SK-N-SH treated with all-trans-retinoic acid at 6 μM for 48 hours (cell line): ENCODE measurements at regions not wholly inside any gene's neighbourhood (a gene's known extent, or its start where the extent isn't known, plus 50 kb on each side); places are given as distances from the start of the nearest gene placed in this dataset.

Experiments
- ARNTL ChIP-seq: fragments of 450-650 bp; formaldehyde crosslinking; IDR thresholded peaks from 2 replicates; pipeline ENCODE4 v1.5.0; 2020; ENCODE audit warnings: low read depth, mild to moderate bottlenecking, moderate library complexity, borderline replicate concordance
- BACH2 ChIP-seq: fragments of 250-450 bp; sonication (Bioruptor Pico); IDR thresholded peaks from 2 replicates; pipeline ENCODE4 v1.9.0; 2021; ENCODE audit warnings: mild to moderate bottlenecking, borderline replicate concordance
- CREB5 ChIP-seq: fragments of 250-450 bp; sonication (Bioruptor Pico); IDR thresholded peaks from 2 replicates; pipeline ENCODE4 v1.5.1; 2020; ENCODE audit warnings: low read depth, mild to moderate bottlenecking, moderate library complexity
- ESRRG ChIP-seq: fragments of 250-450 bp; sonication (Bioruptor Pico); IDR thresholded peaks from 2 replicates; pipeline ENCODE4 v1.6.1; 2021; ENCODE audit warnings: mild to moderate bottlenecking
- ISL1 ChIP-seq: fragments of 250-450 bp; sonication (Bioruptor Pico); IDR thresholded peaks from 2 replicates; pipeline ENCODE4 v2.1.2; 2022; ENCODE audit warnings: mild to moderate bottlenecking, moderate library complexity
- PATZ1 ChIP-seq: fragments of 250-450 bp; sonication (Bioruptor Pico); IDR thresholded peaks from 2 replicates; pipeline ENCODE4 v1.8.0; 2020; ENCODE audit warnings: mild to moderate bottlenecking, moderate library complexity, borderline replicate concordance
- POU6F1 ChIP-seq: fragments of 250-450 bp; sonication (Bioruptor Pico); IDR thresholded peaks from 2 replicates; pipeline ENCODE4 v1.8.0; 2021; ENCODE audit warnings: low read depth, mild to moderate bottlenecking, moderate library complexity, borderline replicate concordance
- RARB ChIP-seq: fragments of 250-450 bp; sonication (Bioruptor Pico); IDR thresholded peaks from 2 replicates; pipeline ENCODE4 v1.8.0; 2021; ENCODE audit warnings: mild to moderate bottlenecking, moderate library complexity
- SNAI2 ChIP-seq: fragments of 250-450 bp; sonication (Bioruptor Pico); IDR thresholded peaks from 2 replicates; pipeline ENCODE4 v1.5.0; 2020; ENCODE audit warnings: mild to moderate bottlenecking, moderate library complexity
- TOX ChIP-seq: fragments of 250-450 bp; sonication (Bioruptor Pico); IDR thresholded peaks from 2 replicates; pipeline ENCODE4 v1.8.0; 2021; ENCODE audit warnings: mild to moderate bottlenecking, moderate library complexity, borderline replicate concordance
- TSHZ2 ChIP-seq: fragments of 250-450 bp; sonication (Bioruptor Pico); IDR thresholded peaks from 2 replicates; pipeline ENCODE4 v1.5.0; 2020; ENCODE audit warnings: mild to moderate bottlenecking, moderate library complexity
- ZC3H10 ChIP-seq: fragments of 250-450 bp; sonication (Bioruptor Pico); IDR thresholded peaks from 2 replicates; pipeline ENCODE4 v1.5.1; 2021; ENCODE audit warnings: mild to moderate bottlenecking, moderate library complexity
- ZFP3 ChIP-seq: fragments of 250-450 bp; sonication (Bioruptor Pico); IDR thresholded peaks from 2 replicates; pipeline ENCODE4 v1.5.0; 2020; ENCODE audit warnings: mild to moderate bottlenecking, moderate library complexity
- ZNF565 ChIP-seq: fragments of 450-650 bp; formaldehyde crosslinking; conservative IDR thresholded peaks from 2 replicates; pipeline ENCODE4 v1.5.0; 2020; ENCODE audit warnings: low read depth, mild to moderate bottlenecking, moderate library complexity

- TF ChIP-seq RARB (CRISPR knock-in tag) (no peak), ZNF565 (no peak), ARNTL (CRISPR knock-in tag) (no peak), POU6F1 (CRISPR knock-in tag) (no peak), ISL1 (CRISPR knock-in tag) (no peak), PATZ1 (CRISPR knock-in tag) (no peak), BACH2 (CRISPR knock-in tag) (no peak), CREB5 (CRISPR knock-in tag) (no peak), SNAI2 (CRISPR knock-in tag) (no peak), ZC3H10 (no peak), TOX (CRISPR knock-in tag) (no peak), TSHZ2 (CRISPR knock-in tag) (no peak), ZFP3 (no peak), ESRRG (no peak)
Measured at GRCh38 chr13:29907670-29908069, 57.3 kb upstream of the UBL3 start.
